ENCODE measurements at regions not wholly inside any gene's neighbourhood (a gene's known extent, or its start where the extent isn't known, plus 50 kb on each side); places are given as distances from the start of the nearest gene placed in this dataset.
"Not testable (repeated sequence)": the region's sequence is repeated elsewhere in the genome, so short reads cannot be mapped to it uniquely, and the experiment has no call there.

DNA sequence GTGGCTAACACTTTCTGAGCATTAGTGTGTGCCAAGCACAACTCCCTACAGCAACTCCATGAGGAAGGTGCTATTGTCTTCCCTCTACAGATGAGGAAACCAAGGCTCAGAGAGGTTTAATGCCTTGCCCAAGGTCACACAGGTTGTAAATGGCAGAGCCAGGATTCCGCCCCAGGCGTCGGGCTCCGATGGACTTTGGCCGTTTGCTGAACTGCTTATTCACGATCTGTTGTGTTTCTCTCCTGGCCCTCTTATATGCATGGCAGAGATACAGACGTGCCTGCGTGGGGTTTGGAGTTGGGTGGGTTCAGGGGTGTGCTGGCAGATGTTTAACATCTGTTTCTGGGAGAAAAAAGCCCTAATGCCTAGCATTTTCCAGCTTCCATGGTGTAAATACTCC lies 117.4 kb downstream of the ZNF267 start:
- TF ChIP-seq, protein P1, sequence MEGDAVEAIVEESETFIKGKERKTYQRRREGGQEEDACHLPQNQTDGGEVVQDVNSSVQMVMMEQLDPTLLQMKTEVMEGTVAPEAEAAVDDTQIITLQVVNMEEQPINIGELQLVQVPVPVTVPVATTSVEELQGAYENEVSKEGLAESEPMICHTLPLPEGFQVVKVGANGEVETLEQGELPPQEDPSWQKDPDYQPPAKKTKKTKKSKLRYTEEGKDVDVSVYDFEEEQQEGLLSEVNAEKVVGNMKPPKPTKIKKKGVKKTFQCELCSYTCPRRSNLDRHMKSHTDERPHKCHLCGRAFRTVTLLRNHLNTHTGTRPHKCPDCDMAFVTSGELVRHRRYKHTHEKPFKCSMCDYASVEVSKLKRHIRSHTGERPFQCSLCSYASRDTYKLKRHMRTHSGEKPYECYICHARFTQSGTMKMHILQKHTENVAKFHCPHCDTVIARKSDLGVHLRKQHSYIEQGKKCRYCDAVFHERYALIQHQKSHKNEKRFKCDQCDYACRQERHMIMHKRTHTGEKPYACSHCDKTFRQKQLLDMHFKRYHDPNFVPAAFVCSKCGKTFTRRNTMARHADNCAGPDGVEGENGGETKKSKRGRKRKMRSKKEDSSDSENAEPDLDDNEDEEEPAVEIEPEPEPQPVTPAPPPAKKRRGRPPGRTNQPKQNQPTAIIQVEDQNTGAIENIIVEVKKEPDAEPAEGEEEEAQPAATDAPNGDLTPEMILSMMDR (IDR thresholded peaks at IDR 0.05), result not testable (repeated sequence)
- TF ChIP-seq TEAD4 (IDR thresholded peaks at IDR 0.05; ENCODE audit: borderline replicate concordance, insufficient read depth); GATA2 (CRISPR knock-in tag; IDR thresholded peaks at IDR 0.05); POLR2AphosphoS5 (IDR thresholded peaks at IDR 0.05; ENCODE audit: low read depth, low read length); EP300 (IDR thresholded peaks at IDR 0.05; ENCODE audit: borderline replicate concordance in 1 of 2, low read depth in 1 of 2, low read length in 1 of 2); SMC3 (IDR thresholded peaks at IDR 0.05; ENCODE audit: low read depth, low read length); TCF12 (IDR thresholded peaks at IDR 0.05): not testable (repeated sequence)
- TF ChIP-seq, protein P2, sequence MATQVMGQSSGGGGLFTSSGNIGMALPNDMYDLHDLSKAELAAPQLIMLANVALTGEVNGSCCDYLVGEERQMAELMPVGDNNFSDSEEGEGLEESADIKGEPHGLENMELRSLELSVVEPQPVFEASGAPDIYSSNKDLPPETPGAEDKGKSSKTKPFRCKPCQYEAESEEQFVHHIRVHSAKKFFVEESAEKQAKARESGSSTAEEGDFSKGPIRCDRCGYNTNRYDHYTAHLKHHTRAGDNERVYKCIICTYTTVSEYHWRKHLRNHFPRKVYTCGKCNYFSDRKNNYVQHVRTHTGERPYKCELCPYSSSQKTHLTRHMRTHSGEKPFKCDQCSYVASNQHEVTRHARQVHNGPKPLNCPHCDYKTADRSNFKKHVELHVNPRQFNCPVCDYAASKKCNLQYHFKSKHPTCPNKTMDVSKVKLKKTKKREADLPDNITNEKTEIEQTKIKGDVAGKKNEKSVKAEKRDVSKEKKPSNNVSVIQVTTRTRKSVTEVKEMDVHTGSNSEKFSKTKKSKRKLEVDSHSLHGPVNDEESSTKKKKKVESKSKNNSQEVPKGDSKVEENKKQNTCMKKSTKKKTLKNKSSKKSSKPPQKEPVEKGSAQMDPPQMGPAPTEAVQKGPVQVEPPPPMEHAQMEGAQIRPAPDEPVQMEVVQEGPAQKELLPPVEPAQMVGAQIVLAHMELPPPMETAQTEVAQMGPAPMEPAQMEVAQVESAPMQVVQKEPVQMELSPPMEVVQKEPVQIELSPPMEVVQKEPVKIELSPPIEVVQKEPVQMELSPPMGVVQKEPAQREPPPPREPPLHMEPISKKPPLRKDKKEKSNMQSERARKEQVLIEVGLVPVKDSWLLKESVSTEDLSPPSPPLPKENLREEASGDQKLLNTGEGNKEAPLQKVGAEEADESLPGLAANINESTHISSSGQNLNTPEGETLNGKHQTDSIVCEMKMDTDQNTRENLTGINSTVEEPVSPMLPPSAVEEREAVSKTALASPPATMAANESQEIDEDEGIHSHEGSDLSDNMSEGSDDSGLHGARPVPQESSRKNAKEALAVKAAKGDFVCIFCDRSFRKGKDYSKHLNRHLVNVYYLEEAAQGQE (IDR thresholded peaks at IDR 0.05; ENCODE audit: low read depth, low read length), result not testable (repeated sequence)

All from SK-N-SH (cell line).